T-cell (primary cell): ENCODE measurements at regions not wholly inside any gene's neighbourhood (a gene's known extent, or its start where the extent isn't known, plus 50 kb on each side); places are given as distances from the start of the nearest gene placed in this dataset.

Experiments
- ATAC-seq, 4 experiments: fragments of 200-7000 bp in 3 of 4; fragments of 150-1000 bp in 1 of 4; cut with Tn5 transposase; replicated peaks in 1 of 4; 1 replicate in 3 of 4; 2 replicates in 1 of 4; pipeline ENCODE4 v1.10.0; 2021; ENCODE audit warnings: moderate library complexity in 3 of 4, mild to moderate bottlenecking in 2 of 4, moderate number of reproducible peaks in 1 of 4
- CTCF ChIA-PET, 2 donors: fragments of 300-600 bp; sonication (Branson Sonifier 250); formaldehyde crosslinking; loops; one replicate each; lab custom pipeline; 2022; ENCODE audit warnings: antibody characterized with exemption in 2 of 2; lab: Charles Lee
- POLR2A ChIA-PET, 2 donors: fragments of 300-600 bp; sonication (Branson Sonifier 250); formaldehyde crosslinking; loops; one replicate each; lab custom pipeline; 2022; ENCODE audit warnings: antibody characterized with exemption in 2 of 2; lab: Charles Lee
- DNase-seq, 35 experiments: peaks; one replicate each; pipeline versions ENCODE4 v3.0.0 to v3.0.0-alpha.2; 2013 to 2023
- H3K27ac ChIP-seq: one replicate; pipeline ENCODE4 v1.5.1; 2013; ENCODE audit warnings: low read length
- H3K27me3 ChIP-seq, 2 experiments: replicated peaks in 1 of 2; 1 replicate in 1 of 2; 2 replicates in 1 of 2; pipeline versions ENCODE4 v1.6.1 to v1.7.0; 2013; ENCODE audit warnings: low read length in 1 of 2, mixed read lengths in 1 of 2; ENCODE audit not compliant: control insufficient read depth in 2 of 2, insufficient read depth in 2 of 2; ENCODE audit errors: extremely low read depth in 1 of 2
- H3K36me3 ChIP-seq, 2 donors: 1 replicate in 1 of 2; 2 replicates in 1 of 2; pipeline versions ENCODE4 v1.6.1 to v1.7.0; 2013; ENCODE audit warnings: low read length in 1 of 2; ENCODE audit not compliant: control insufficient read depth in 2 of 2, insufficient read depth in 1 of 2; ENCODE audit errors: extremely low read depth in 1 of 2
- H3K4me1 ChIP-seq, 2 experiments: 1 replicate in 1 of 2; 2 replicates in 1 of 2; pipeline versions ENCODE4 v1.6.1 to v1.7.0; 2013; ENCODE audit warnings: low read length in 2 of 2, mixed read lengths in 1 of 2; ENCODE audit not compliant: insufficient read depth in 2 of 2, control insufficient read depth in 1 of 2; ENCODE audit errors: extremely low read depth in 1 of 2
- H3K4me3 ChIP-seq, 2 donors: 1 replicate in 1 of 2; 2 replicates in 1 of 2; pipeline versions ENCODE4 v1.5.1 to v1.7.0; 2013; ENCODE audit warnings: mild to moderate bottlenecking in 2 of 2, low read length in 1 of 2, moderate library complexity in 1 of 2; ENCODE audit not compliant: control insufficient read depth in 1 of 2; ENCODE audit errors: extremely low read depth in 1 of 2
- H3K9me3 ChIP-seq: 2 replicates; pipeline ENCODE4 v1.7.0; 2013
- H3K27ac Mint-ChIP-seq, 2 donors: one replicate each; pipeline ENCODE4 v1.8.0; 2020 to 2021; ENCODE audit warnings: mild to moderate bottlenecking in 2 of 2, mixed read lengths in 2 of 2
- H3K27me3 Mint-ChIP-seq, 2 donors: one replicate each; pipeline ENCODE4 v1.8.0; 2021 to 2022; ENCODE audit warnings: mixed read lengths in 2 of 2
- H3K36me3 Mint-ChIP-seq: one replicate; pipeline ENCODE4 v1.8.0; 2021; ENCODE audit warnings: mixed read lengths
- H3K4me1 Mint-ChIP-seq, 3 donors: one replicate each; pipeline ENCODE4 v1.8.0; 2020 to 2022; ENCODE audit warnings: mixed read lengths in 3 of 3, mild to moderate bottlenecking in 1 of 3
- H3K4me3 Mint-ChIP-seq, 3 donors: one replicate each; pipeline ENCODE4 v1.8.0; 2020 to 2022; ENCODE audit warnings: mild to moderate bottlenecking in 3 of 3, mixed read lengths in 3 of 3, moderate library complexity in 3 of 3
- H3K9me3 Mint-ChIP-seq, 3 donors: one replicate each; pipeline ENCODE4 v1.8.0; 2020 to 2022; ENCODE audit warnings: mixed read lengths in 3 of 3
- WGBS: methylation state at CpG from one replicate; pipeline ENCODE4 v1.1.5; 2013; ENCODE audit warnings: missing lambda C conversion rate; ENCODE audit not compliant: insufficient coverage; 5-methylcytosine and 5-hydroxymethylcytosine counted together

DNA sequence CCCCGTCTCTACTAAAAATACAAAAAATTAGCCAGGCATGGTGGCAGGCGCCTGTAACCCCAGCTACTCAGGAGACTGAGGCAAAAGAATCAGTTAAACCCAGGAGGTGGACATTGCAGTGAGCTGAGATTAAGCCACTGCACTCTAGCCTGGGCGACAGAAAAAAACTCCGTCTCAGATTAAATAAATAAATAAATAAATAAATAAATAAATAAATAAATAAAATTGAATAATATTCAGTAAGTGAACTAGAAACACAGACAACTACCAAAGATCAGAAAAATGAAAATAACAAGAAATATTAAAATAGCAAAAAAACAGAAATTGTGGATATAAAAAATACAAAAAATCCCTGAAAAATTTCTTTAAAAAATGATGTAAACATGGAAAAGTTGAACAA, 172.4 kb downstream of the ZNF486 start:
- Histone ChIP-seq H3K27me3 (no peaks in the 10 kb centered on the region), H3K27ac (no peak overlapping the region), H3K9me3 (no peaks in the 10 kb centered on the region), H3K36me3 (no peaks in the 10 kb centered on the region), H3K4me3 (no peak overlapping the region), H3K4me1 (no peaks in the 10 kb centered on the region)
- Mint-ChIP-seq H3K4me3 (no peak overlapping the region), H3K4me1 (no peaks in the 10 kb centered on the region), H3K27ac (no peak overlapping the region), H3K27me3 (peaks cover 2 to 4% of the 10 kb centered on the region in 2 donors), H3K9me3 (peaks cover 3 to 8% (median 4%) of the 10 kb centered on the region in 3 donors), H3K36me3 (no peaks in the 10 kb centered on the region)
- CTCF ChIA-PET, result no interaction called here
- no peak for DNase-seq
- no peak for ATAC-seq
- POLR2A ChIA-PET, result no interaction called here
- WGBS, result no CpG with 5 or more reads among the region's 4 CpGs

GRCh38 chr19:20334760-20335159, 167.7 kb downstream of the ZNF486 start:
- H3K4me3 Mint-ChIP-seq, result no peak overlapping the region
- Histone ChIP-seq H3K4me3 (no peak overlapping the region), H3K36me3 (no peaks in the 10 kb centered on the region), H3K27ac (no peak overlapping the region), H3K9me3 (no peaks in the 10 kb centered on the region), H3K4me1 (no peaks in the 10 kb centered on the region), H3K27me3 (no peaks in the 10 kb centered on the region)
- WGBS, result 100% methylated on average over 1 of the region's 3 CpGs
- CTCF ChIA-PET, result no interaction called here
- H3K27me3 Mint-ChIP-seq, result peaks cover 2 to 4% of the 10 kb centered on the region in 2 donors
- POLR2A ChIA-PET, result no interaction called here
- DNase-seq (no peak), ATAC-seq (no peak)
- H3K27ac Mint-ChIP-seq, result no peak overlapping the region
- H3K4me1 Mint-ChIP-seq, result no peaks in the 10 kb centered on the region
- H3K9me3 Mint-ChIP-seq, result peaks cover 3 to 10% (median 8%) of the 10 kb centered on the region in 3 donors
- H3K36me3 Mint-ChIP-seq, result no peaks in the 10 kb centered on the region

- CTCF ChIA-PET, result no interaction called here
- DNase-seq, result peak in 2 of 35 experiments; percentile 0 to 1
- no CpG with 5 or more reads among the region's 1 CpG for WGBS
- no peak overlapping the region for H3K4me3 ChIP-seq
- no peaks in the 10 kb centered on the region for H3K9me3 ChIP-seq
- H3K27me3 ChIP-seq, result no peaks in the 10 kb centered on the region
- H3K4me1 ChIP-seq, result no peaks in the 10 kb centered on the region
- H3K36me3 Mint-ChIP-seq, result no peaks in the 10 kb centered on the region
- no peak overlapping the region for H3K27ac ChIP-seq
- H3K36me3 ChIP-seq, result no peaks in the 10 kb centered on the region
- H3K4me3 Mint-ChIP-seq, result no peak overlapping the region
- no peak for ATAC-seq
- peaks cover 3 to 10% (median 8%) of the 10 kb centered on the region in 3 donors for H3K9me3 Mint-ChIP-seq
- H3K27ac Mint-ChIP-seq, result no peak overlapping the region
- peaks cover 2 to 4% of the 10 kb centered on the region in 2 donors for H3K27me3 Mint-ChIP-seq
- H3K4me1 Mint-ChIP-seq, result no peaks in the 10 kb centered on the region
- POLR2A ChIA-PET, result no interaction called here
Measured at GRCh38 chr19:20333508-20333907, 166.5 kb downstream of the ZNF486 start.

- Mint-ChIP-seq H3K27ac (no peak overlapping the region), H3K4me3 (no peak overlapping the region), H3K27me3 (peaks cover 0 to 3% of the 10 kb centered on the region in 2 donors), H3K4me1 (peaks cover 0 to 1% (median 0%) of the 10 kb centered on the region in 3 donors), H3K36me3 (no peaks in the 10 kb centered on the region), H3K9me3 (no peaks in the 10 kb centered on the region)
- Histone ChIP-seq H3K4me3 (no peak overlapping the region), H3K4me1 (no peaks in the 10 kb centered on the region), H3K9me3 (no peaks in the 10 kb centered on the region), H3K27ac (no peak overlapping the region), H3K27me3 (no peaks in the 10 kb centered on the region), H3K36me3 (no peaks in the 10 kb centered on the region)
- POLR2A ChIA-PET, result no interaction called here
- ATAC-seq (no peak), DNase-seq (no peak)
- CTCF ChIA-PET, result no interaction called here
Measured at GRCh38 chr19:20325151-20325550, 158.1 kb downstream of the ZNF486 start.

GRCh38 chr19:20321139-20321763, 154.2 kb downstream of the ZNF486 start:
- ChIA-PET CTCF (no interaction called here), POLR2A (interaction anchor here in 1 of 2 donors (0.5 kb wide), 1 partner anchor 830 kb away, joined by 4 read pairs; no protein-coding TSS in a partner anchor)
- ATAC-seq (no peak), DNase-seq (no peak)
- H3K4me1 ChIP-seq, result no peaks in the 10 kb centered on the region
- Mint-ChIP-seq H3K27me3 (peaks cover 0 to 3% of the 10 kb centered on the region in 2 donors), H3K36me3 (no peaks in the 10 kb centered on the region), H3K4me3 (no peak overlapping the region), H3K9me3 (no peaks in the 10 kb centered on the region), H3K27ac (no peak overlapping the region), H3K4me1 (peaks cover 0 to 1% (median 0%) of the 10 kb centered on the region in 3 donors)
- no peaks in the 10 kb centered on the region for H3K36me3 ChIP-seq
- H3K27me3 ChIP-seq, result no peaks in the 10 kb centered on the region
- H3K9me3 ChIP-seq, result no peaks in the 10 kb centered on the region
- no peak overlapping the region for H3K27ac ChIP-seq
- WGBS, result 88% methylated on average over 2 of the region's 3 CpGs
- H3K4me3 ChIP-seq, result no peak overlapping the region

- ATAC-seq (no peak), DNase-seq (no peak)
- no peaks in the 10 kb centered on the region for H3K27me3 ChIP-seq
- H3K9me3 Mint-ChIP-seq, result no peaks in the 10 kb centered on the region
- peaks cover 0 to 1% (median 0%) of the 10 kb centered on the region in 3 donors for H3K4me1 Mint-ChIP-seq
- no peaks in the 10 kb centered on the region for H3K9me3 ChIP-seq
- ChIA-PET POLR2A (no interaction called here), CTCF (no interaction called here)
- H3K4me3 ChIP-seq, result no peak overlapping the region
- H3K36me3 ChIP-seq, result no peaks in the 10 kb centered on the region
- no peak overlapping the region for H3K27ac Mint-ChIP-seq
- H3K4me3 Mint-ChIP-seq, result no peak overlapping the region
- no peak overlapping the region for H3K27ac ChIP-seq
- H3K27me3 Mint-ChIP-seq, result peaks cover 0 to 3% of the 10 kb centered on the region in 2 donors
- WGBS, result no CpG with 5 or more reads among the region's 1 CpG
- H3K36me3 Mint-ChIP-seq, result no peaks in the 10 kb centered on the region
- no peaks in the 10 kb centered on the region for H3K4me1 ChIP-seq
Measured at GRCh38 chr19:20320191-20320590, 153.2 kb downstream of the ZNF486 start.

DNA sequence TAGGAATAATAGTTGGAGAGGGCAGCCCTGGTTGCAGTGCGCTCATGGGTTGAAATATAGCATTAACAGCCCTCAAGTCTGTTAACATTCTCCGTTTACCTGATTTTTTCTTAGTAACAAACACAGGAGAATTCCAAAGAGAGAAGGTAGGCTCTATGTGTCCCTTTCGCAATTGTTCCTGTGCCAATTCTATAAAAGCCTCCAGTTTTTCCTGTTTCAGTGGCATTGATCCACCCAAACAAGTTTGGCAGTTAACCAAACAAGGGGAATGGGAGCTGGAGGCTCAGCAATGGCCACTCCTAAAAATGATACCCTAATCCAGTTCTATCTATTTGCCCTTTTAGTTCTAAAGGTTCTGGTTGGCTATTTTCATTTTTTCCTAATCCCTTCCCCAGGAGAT, 151.6 kb downstream of the ZNF486 start:
- H3K4me3 Mint-ChIP-seq, result no peak overlapping the region
- H3K27ac ChIP-seq, result no peak overlapping the region
- ATAC-seq, result no peak
- H3K36me3 Mint-ChIP-seq, result no peaks in the 10 kb centered on the region
- no peaks in the 10 kb centered on the region for H3K4me1 Mint-ChIP-seq
- ChIA-PET CTCF (no interaction called here), POLR2A (no interaction called here)
- H3K27me3 Mint-ChIP-seq, result peaks cover 0 to 5% of the 10 kb centered on the region in 2 donors
- no peak overlapping the region for H3K27ac Mint-ChIP-seq
- H3K36me3 ChIP-seq, result no peaks in the 10 kb centered on the region
- WGBS, result no CpG with 5 or more reads among the region's 3 CpGs
- no peaks in the 10 kb centered on the region for H3K4me1 ChIP-seq
- no peak overlapping the region for H3K4me3 ChIP-seq
- no peak for DNase-seq
- H3K9me3 Mint-ChIP-seq, result no peaks in the 10 kb centered on the region
- H3K9me3 ChIP-seq, result no peaks in the 10 kb centered on the region
- H3K27me3 ChIP-seq, result no peaks in the 10 kb centered on the region
